Endothelial cell (in vitro differentiated cells): ENCODE measurements at regions not wholly inside any gene's neighbourhood (a gene's known extent, or its start where the extent isn't known, plus 50 kb on each side); places are given as distances from the start of the nearest gene placed in this dataset.
"Not testable (repeated sequence)": the region's sequence is repeated elsewhere in the genome, so short reads cannot be mapped to it uniquely, and the experiment has no call there.

Source experiments
- DNase-seq: peaks from one replicate; pipeline ENCODE4 v3.0.0; 2021; ENCODE audit warnings: low spot score
- H3K27ac Mint-ChIP-seq: one replicate; pipeline ENCODE4 v1.8.0; 2021; ENCODE audit warnings: mixed read lengths, inconsistent platforms; ENCODE audit not compliant: unreplicated experiment
- H3K27me3 Mint-ChIP-seq: one replicate; pipeline ENCODE4 v1.8.0; 2021; ENCODE audit warnings: mild to moderate bottlenecking, moderate library complexity, mixed read lengths, inconsistent platforms; ENCODE audit not compliant: unreplicated experiment
- H3K36me3 Mint-ChIP-seq: one replicate; pipeline ENCODE4 v1.8.0; 2021; ENCODE audit warnings: mild to moderate bottlenecking, low read depth, mixed read lengths, inconsistent platforms; ENCODE audit not compliant: unreplicated experiment
- H3K4me1 Mint-ChIP-seq: one replicate; pipeline ENCODE4 v1.8.0; 2021; ENCODE audit warnings: mild to moderate bottlenecking, mixed read lengths, inconsistent platforms; ENCODE audit not compliant: unreplicated experiment
- H3K4me3 Mint-ChIP-seq: one replicate; pipeline ENCODE4 v1.8.0; 2021; ENCODE audit warnings: mild to moderate bottlenecking, mixed read lengths, inconsistent platforms; ENCODE audit not compliant: unreplicated experiment
- H3K9me3 Mint-ChIP-seq: one replicate; pipeline ENCODE4 v1.8.0; 2021; ENCODE audit warnings: mixed read lengths, inconsistent platforms; ENCODE audit not compliant: unreplicated experiment
- TF ChIP-seq, protein P1 (sequence below): fragments of 200-600 bp; sonication (generic); IDR thresholded peaks from one replicate; pipeline ENCODE4 v1.5.0; 2021; ENCODE audit warnings: antibody characterized with exemption; ENCODE audit not compliant: unreplicated experiment

DNA sequence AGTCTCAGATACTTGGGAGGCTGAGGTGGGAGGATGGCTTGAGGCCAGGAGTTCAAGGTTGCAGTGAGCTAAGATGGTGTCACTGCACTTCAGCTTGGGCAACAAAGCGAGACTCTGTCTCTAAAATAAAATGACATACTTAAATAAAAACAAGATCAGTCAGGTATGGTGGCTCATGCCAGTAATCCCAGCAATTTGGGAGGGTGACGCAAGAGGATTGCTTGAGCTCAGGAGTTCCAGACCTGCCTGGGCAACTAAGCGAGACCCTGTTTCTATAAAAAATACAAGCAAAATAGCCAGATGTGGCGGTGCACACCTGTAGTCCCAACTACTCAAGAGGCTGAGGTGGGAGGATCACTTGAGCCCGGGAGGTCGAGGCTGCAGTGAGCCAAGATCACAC lies 149.6 kb downstream of the ZFP64 start:
- TF ChIP-seq, protein P1, sequence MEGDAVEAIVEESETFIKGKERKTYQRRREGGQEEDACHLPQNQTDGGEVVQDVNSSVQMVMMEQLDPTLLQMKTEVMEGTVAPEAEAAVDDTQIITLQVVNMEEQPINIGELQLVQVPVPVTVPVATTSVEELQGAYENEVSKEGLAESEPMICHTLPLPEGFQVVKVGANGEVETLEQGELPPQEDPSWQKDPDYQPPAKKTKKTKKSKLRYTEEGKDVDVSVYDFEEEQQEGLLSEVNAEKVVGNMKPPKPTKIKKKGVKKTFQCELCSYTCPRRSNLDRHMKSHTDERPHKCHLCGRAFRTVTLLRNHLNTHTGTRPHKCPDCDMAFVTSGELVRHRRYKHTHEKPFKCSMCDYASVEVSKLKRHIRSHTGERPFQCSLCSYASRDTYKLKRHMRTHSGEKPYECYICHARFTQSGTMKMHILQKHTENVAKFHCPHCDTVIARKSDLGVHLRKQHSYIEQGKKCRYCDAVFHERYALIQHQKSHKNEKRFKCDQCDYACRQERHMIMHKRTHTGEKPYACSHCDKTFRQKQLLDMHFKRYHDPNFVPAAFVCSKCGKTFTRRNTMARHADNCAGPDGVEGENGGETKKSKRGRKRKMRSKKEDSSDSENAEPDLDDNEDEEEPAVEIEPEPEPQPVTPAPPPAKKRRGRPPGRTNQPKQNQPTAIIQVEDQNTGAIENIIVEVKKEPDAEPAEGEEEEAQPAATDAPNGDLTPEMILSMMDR = no peak
- Mint-ChIP-seq H3K36me3 (no peaks in the 10 kb centered on the region), H3K4me1 (peaks cover 3% of the 10 kb centered on the region), H3K27me3 (no peaks in the 10 kb centered on the region), H3K27ac (no peak overlapping the region), H3K9me3 (no peaks in the 10 kb centered on the region), H3K4me3 (no peak overlapping the region)
- DNase-seq = no peak

DNA sequence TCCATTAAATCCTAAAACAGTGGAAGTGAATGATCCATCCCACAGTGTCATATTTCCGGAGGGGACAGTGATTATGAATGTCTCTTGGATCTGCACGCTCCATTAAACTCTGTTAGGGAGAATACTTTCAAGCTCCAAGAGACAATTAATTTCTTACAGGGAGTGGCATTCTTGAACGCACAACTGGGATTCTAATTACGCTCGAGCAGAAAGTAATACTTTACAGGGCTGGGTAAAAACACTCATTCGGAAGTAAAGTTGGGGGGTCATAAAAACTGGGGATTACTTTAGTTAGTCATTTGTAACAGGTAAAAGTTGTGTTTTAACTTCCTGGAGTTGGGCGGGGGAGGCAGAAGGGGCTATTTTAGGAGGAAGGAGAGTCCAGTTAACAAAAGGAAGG lies 151.8 kb downstream of the ZFP64 start:
- no peak for DNase-seq
- no peak overlapping the region for H3K27ac Mint-ChIP-seq
- TF ChIP-seq, protein P1 = no peak
- peaks cover 1% of the 10 kb centered on the region for H3K27me3 Mint-ChIP-seq
- H3K36me3 Mint-ChIP-seq = no peaks in the 10 kb centered on the region
- peaks cover 3% of the 10 kb centered on the region for H3K4me1 Mint-ChIP-seq
- no peaks in the 10 kb centered on the region for H3K9me3 Mint-ChIP-seq
- H3K4me3 Mint-ChIP-seq = no peak overlapping the region

- not testable (repeated sequence) for H3K4me1 Mint-ChIP-seq, H3K27ac Mint-ChIP-seq, DNase-seq, H3K27me3 Mint-ChIP-seq, H3K36me3 Mint-ChIP-seq, H3K4me3 Mint-ChIP-seq, H3K9me3 Mint-ChIP-seq
Observed at GRCh38 chr20:52038632-52039031, 152.9 kb downstream of the ZFP64 start.

- H3K4me3 Mint-ChIP-seq = no peak overlapping the region
- no peak overlapping the region for H3K27ac Mint-ChIP-seq
- H3K27me3 Mint-ChIP-seq = peaks cover 1% of the 10 kb centered on the region
- TF ChIP-seq, protein P1 = no peak
- no peaks in the 10 kb centered on the region for H3K9me3 Mint-ChIP-seq
- H3K4me1 Mint-ChIP-seq = peaks cover 3% of the 10 kb centered on the region
- no peaks in the 10 kb centered on the region for H3K36me3 Mint-ChIP-seq
- DNase-seq = no peak
Observed at GRCh38 chr20:52037370-52037769, 154.2 kb downstream of the ZFP64 start.

DNA sequence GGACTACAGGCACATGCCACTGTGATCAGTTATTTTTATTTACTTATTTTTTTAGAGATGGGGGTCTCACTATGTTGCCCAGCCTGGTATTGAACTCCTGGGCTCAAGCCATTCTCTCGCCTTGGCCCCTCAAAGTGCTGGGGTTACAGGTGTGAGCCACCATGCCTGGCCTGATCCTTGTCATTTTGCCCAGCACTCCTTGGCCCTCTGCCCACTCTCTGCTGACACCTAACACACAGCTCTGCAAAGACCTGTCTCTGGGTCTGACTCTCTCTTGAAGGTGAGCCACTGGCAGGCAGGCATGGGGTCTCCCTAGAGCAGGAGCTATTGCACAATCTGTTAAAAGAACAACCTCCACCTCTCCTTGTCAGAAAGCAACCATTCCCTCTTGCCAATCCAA lies 155.6 kb downstream of the ZFP64 start:
- DNase-seq = no peak
- Mint-ChIP-seq H3K4me1 (peaks cover 12% of the 10 kb centered on the region), H3K36me3 (no peaks in the 10 kb centered on the region), H3K27ac (no peak overlapping the region), H3K27me3 (peaks cover 1% of the 10 kb centered on the region), H3K9me3 (no peaks in the 10 kb centered on the region), H3K4me3 (no peak overlapping the region)
- TF ChIP-seq, protein P1 = no peak

DNA sequence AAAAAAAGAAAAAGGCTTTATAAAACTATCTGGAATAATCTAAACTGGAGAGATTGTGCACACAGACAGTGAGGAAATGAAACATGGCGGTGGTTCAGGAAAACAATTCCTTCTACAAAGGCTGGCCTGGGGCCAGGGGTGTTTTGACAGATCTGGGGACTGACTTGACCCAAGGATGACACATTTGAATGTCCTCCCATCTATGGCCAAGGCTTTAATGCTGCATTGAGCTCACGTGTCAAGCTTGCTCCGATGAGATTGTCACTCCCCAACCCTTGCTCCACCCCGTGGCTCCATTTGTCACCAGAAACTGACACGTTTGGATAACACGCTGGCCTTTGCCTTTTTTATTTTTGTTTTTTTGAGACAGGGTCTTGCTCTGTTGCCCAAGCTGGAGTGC lies 156.1 kb downstream of the ZFP64 start:
- TF ChIP-seq, protein P1 = no peak
- Mint-ChIP-seq H3K27ac (no peak overlapping the region), H3K4me1 (peaks cover 12% of the 10 kb centered on the region), H3K4me3 (no peak overlapping the region), H3K36me3 (no peaks in the 10 kb centered on the region), H3K9me3 (no peaks in the 10 kb centered on the region), H3K27me3 (peaks cover 1% of the 10 kb centered on the region)
- no peak for DNase-seq
